IMR-90 (cell line): ENCODE measurements at regions not wholly inside any gene's neighbourhood (a gene's known extent, or its start where the extent isn't known, plus 50 kb on each side); places are given as distances from the start of the nearest gene placed in this dataset.

ENCODE experiments used
- ATAC-seq: fragments of 200-7000 bp; cut with Tn5 transposase; 2 replicates; pipeline ENCODE4 v1.9.1; 2020; ENCODE audit warnings: low read depth, mild to moderate bottlenecking, moderate library complexity
- BruUV-seq: library from RNA; stranded (reverse); fragments of 400-500 nt; replicated peaks from 2 replicates; lab custom pipeline; 2021; lab: Mats Ljungman, UMichigan
- CTCF ChIA-PET: fragments of 300-600 bp; formaldehyde crosslinking; extraction: SDS; loops from one replicate; lab custom pipeline; 2021; ENCODE audit warnings: antibody characterized with exemption; lab: Yijun Ruan, JAX
- POLR2A ChIA-PET: fragments of 300-600 bp; sonication (Branson Sonifier 250); formaldehyde crosslinking; loops from one replicate; lab custom pipeline; 2022; ENCODE audit warnings: antibody characterized with exemption; ENCODE audit not compliant: unreplicated experiment; lab: Charles Lee
- DNase-seq: peaks from one replicate; pipeline ENCODE4 v3.0.0; 2013
- H2AFZ ChIP-seq: replicated peaks from 2 replicates; pipeline ENCODE3; 2013; ENCODE audit warnings: low read length, mild to moderate bottlenecking; ENCODE audit not compliant: poor library complexity
- H2AK5ac ChIP-seq: 2 replicates; pipeline ENCODE4 v1.6.1; 2013; ENCODE audit warnings: low read depth, low read length, inconsistent platforms
- H2AK9ac ChIP-seq: replicated peaks from 2 replicates; pipeline ENCODE3; 2013; ENCODE audit warnings: mild to moderate bottlenecking, low read depth, low read length, moderate library complexity; ENCODE audit not compliant: poor library complexity
- H2BK120ac ChIP-seq: 2 replicates; pipeline ENCODE4 v1.6.1; 2013; ENCODE audit warnings: low read depth, low read length, inconsistent platforms
- H2BK15ac ChIP-seq: 3 replicates; pipeline ENCODE4 v1.6.1; 2013; ENCODE audit warnings: low read depth, low read length, inconsistent platforms
- H2BK20ac ChIP-seq: 2 replicates; pipeline ENCODE4 v1.6.1; 2013; ENCODE audit warnings: low read depth, mild to moderate bottlenecking, inconsistent platforms, low read length, moderate library complexity
- H2BK5ac ChIP-seq: 2 replicates; pipeline ENCODE4 v1.6.1; 2013; ENCODE audit warnings: mild to moderate bottlenecking, low read depth, low read length, inconsistent platforms; ENCODE audit not compliant: poor library complexity, severe bottlenecking
- H3K14ac ChIP-seq: replicated peaks from 2 replicates; pipeline ENCODE4 v1.6.1; 2013; ENCODE audit warnings: low read depth, low read length, inconsistent platforms
- H3K18ac ChIP-seq: 2 replicates; pipeline ENCODE4 v1.6.1; 2013; ENCODE audit warnings: low read depth, low read length, control low read depth
- H3K23ac ChIP-seq: 2 replicates; pipeline ENCODE4 v1.6.1; 2013; ENCODE audit warnings: low read depth, low read length, inconsistent platforms
- H3K27ac ChIP-seq: 2 replicates; pipeline ENCODE4 v1.5.1; 2013; ENCODE audit warnings: mild to moderate bottlenecking, control low read depth, low read length; ENCODE audit not compliant: insufficient read depth
- H3K27me3 ChIP-seq: 2 replicates; pipeline ENCODE4 v1.6.1; 2013; ENCODE audit warnings: low read length; ENCODE audit not compliant: control insufficient read depth, insufficient read depth
- H3K36me3 ChIP-seq: 2 replicates; pipeline ENCODE4 v1.6.1; 2013; ENCODE audit warnings: low read length, mixed read lengths; ENCODE audit not compliant: control insufficient read depth, insufficient read depth
- H3K4ac ChIP-seq: 2 replicates; pipeline ENCODE4 v1.6.1; 2013; ENCODE audit warnings: low read depth, low read length, inconsistent platforms
- H3K4me1 ChIP-seq: 2 replicates; pipeline ENCODE4 v1.6.1; 2013; ENCODE audit warnings: low read length, mixed read lengths; ENCODE audit not compliant: control insufficient read depth, insufficient read depth
- H3K4me2 ChIP-seq: 2 replicates; pipeline ENCODE4 v1.6.1; 2013; ENCODE audit warnings: low read depth, mild to moderate bottlenecking, control low read depth, low read length, moderate library complexity
- H3K4me3 ChIP-seq: 2 replicates; pipeline ENCODE4 v1.5.1; 2013; ENCODE audit warnings: low read depth, mild to moderate bottlenecking, control low read depth, low read length, moderate library complexity; ENCODE audit not compliant: insufficient read depth
- H3K56ac ChIP-seq: 2 replicates; pipeline ENCODE4 v1.6.1; 2013; ENCODE audit warnings: low read length, inconsistent platforms; ENCODE audit not compliant: insufficient read depth; ENCODE audit errors: extremely low read depth
- H3K79me1 ChIP-seq, 2 experiments: 2 replicates each; pipeline ENCODE4 v1.6.1; 2013; ENCODE audit warnings: low read length in 2 of 2, inconsistent platforms in 1 of 2, low read depth in 1 of 2
- H3K9ac ChIP-seq: 2 replicates; pipeline ENCODE4 v1.6.1; 2013; ENCODE audit warnings: low read depth, low read length, control low read depth
- H3K9me1 ChIP-seq: 2 replicates; pipeline ENCODE4 v1.6.1; 2013; ENCODE audit warnings: low read length, inconsistent platforms; ENCODE audit not compliant: insufficient read depth
- H3K9me3 ChIP-seq: 2 replicates; pipeline ENCODE4 v1.6.1; 2013; ENCODE audit warnings: low read length; ENCODE audit not compliant: control insufficient read depth, insufficient read depth
- H4K20me1 ChIP-seq: 2 replicates; pipeline ENCODE4 v1.6.1; 2013; ENCODE audit warnings: low read length, inconsistent platforms; ENCODE audit not compliant: insufficient read depth
- H4K5ac ChIP-seq: 2 replicates; pipeline ENCODE4 v1.6.1; 2013; ENCODE audit warnings: mild to moderate bottlenecking, low read depth, low read length, control low read depth
- H4K8ac ChIP-seq, 2 experiments: 2 replicates each; pipeline ENCODE4 v1.6.1; 2013; ENCODE audit warnings: low read depth in 2 of 2, low read length in 2 of 2, control low read depth in 1 of 2, inconsistent platforms in 1 of 2
- H4K91ac ChIP-seq: 2 replicates; pipeline ENCODE4 v1.6.1; 2013; ENCODE audit warnings: low read depth, low read length, inconsistent platforms; ENCODE audit not compliant: insufficient read depth
- BHLHE40 ChIP-seq: fragments of 150-350 bp; IDR thresholded peaks from 2 replicates; pipeline ENCODE4 v1.6.1; 2016; ENCODE audit warnings: mild to moderate bottlenecking, low read depth, low read length
- CEBPB ChIP-seq: IDR thresholded peaks from 2 replicates; pipeline ENCODE4 v1.6.1; 2012; ENCODE audit warnings: low read depth, low read length, improper control_type of control experiment
- CHD1 ChIP-seq: IDR thresholded peaks from 2 replicates; pipeline ENCODE4 v1.6.1; 2012; ENCODE audit warnings: low read depth, low read length, improper control_type of control experiment
- CTCF ChIP-seq: conservative IDR thresholded peaks from 2 replicates; pipeline ENCODE4 v1.5.1; 2012; ENCODE audit warnings: mild to moderate bottlenecking, low read depth, low read length, improper control_type of control experiment
- FOS ChIP-seq: fragments of 150-350 bp; IDR thresholded peaks from 2 replicates; pipeline ENCODE4 v1.6.1; 2016; ENCODE audit warnings: low read depth, low read length
- MAFK ChIP-seq: IDR thresholded peaks from 2 replicates; pipeline ENCODE4 v1.6.1; 2012; ENCODE audit warnings: low read depth, low read length, improper control_type of control experiment
- MAZ ChIP-seq: IDR thresholded peaks from 2 replicates; pipeline ENCODE4 v1.6.1; 2012; ENCODE audit warnings: low read depth, mild to moderate bottlenecking, low read length, improper control_type of control experiment, moderate library complexity, borderline replicate concordance
- MXI1 ChIP-seq: IDR thresholded peaks from 2 replicates; pipeline ENCODE4 v1.6.1; 2012; ENCODE audit warnings: low read depth, mild to moderate bottlenecking, low read length, moderate library complexity, borderline replicate concordance
- NFE2L2 ChIP-seq: fragments of 150-350 bp; IDR thresholded peaks from 2 replicates; pipeline ENCODE4 v1.6.1; 2016; ENCODE audit warnings: low read depth, mild to moderate bottlenecking, low read length
- POLR2A ChIP-seq: IDR thresholded peaks from 2 replicates; pipeline ENCODE4 v1.6.1; 2012; ENCODE audit warnings: mild to moderate bottlenecking, low read depth, low read length
- RCOR1 ChIP-seq: IDR thresholded peaks from 2 replicates; pipeline ENCODE4 v1.6.1; 2012; ENCODE audit warnings: mild to moderate bottlenecking, low read length, improper control_type of control experiment; ENCODE audit not compliant: insufficient replicate concordance
- SMC3 ChIP-seq: fragments of 150-350 bp; IDR thresholded peaks from 2 replicates; pipeline ENCODE4 v1.6.1; 2016; ENCODE audit warnings: low read depth, mild to moderate bottlenecking, antibody characterized with exemption, low read length, moderate library complexity
- WGBS, 2 experiments: methylation state at CpG; one replicate each; pipeline versions ENCODE4 v1.1.5 to v1.1.7; 2013; ENCODE audit warnings: missing lambda C conversion rate in 2 of 2; ENCODE audit not compliant: insufficient read length in 1 of 2; ENCODE audit errors: extremely low coverage in 2 of 2; 5-methylcytosine and 5-hydroxymethylcytosine counted together
- dilution Hi-C: fragments of 300-500 bp; cut with HindIII; formaldehyde crosslinking; loops from one replicate; pipeline ENCODE4 v1.14.3; 2018; ENCODE audit warnings: low sequenced_read_pairs; ENCODE audit not compliant: unreplicated experiment
- in situ Hi-C: fragments of 300-500 bp; cut with MboI; formaldehyde crosslinking; loops from 3 replicates; pipeline ENCODE4 v1.14.3; 2019; ENCODE audit warnings: low sequenced_read_pairs, inconsistent platforms, mixed read lengths
- intact Hi-C: fragments of 100-400 bp; cut with micrococcal nuclease; formaldehyde crosslinking; loops from 2 replicates; pipeline ENCODE4 v1.10.0; 2022

GRCh38 chr13:31476266-31476665 lies 263.1 kb upstream of the RXFP2 start:
- Histone ChIP-seq H2AFZ (no peak overlapping the region), H4K8ac (no peak overlapping the region), H4K20me1 (no peaks in the 10 kb centered on the region), H2BK15ac (no peak overlapping the region), H3K4me3 (no peak overlapping the region), H4K91ac (no peak overlapping the region), H3K79me1 (no peaks in the 10 kb centered on the region), H3K18ac (no peak overlapping the region), H3K4ac (no peak overlapping the region), H3K9ac (no peak overlapping the region), H2AK5ac (no peak overlapping the region), H3K14ac (no peak overlapping the region), H3K36me3 (no peaks in the 10 kb centered on the region), H3K56ac (no peak overlapping the region), H3K9me1 (no peaks in the 10 kb centered on the region), H4K5ac (no peak overlapping the region), H2AK9ac (no peak overlapping the region), H3K27ac (no peak overlapping the region), H3K4me2 (no peak overlapping the region), H3K4me1 (no peaks in the 10 kb centered on the region), H2BK120ac (no peak overlapping the region), H2BK5ac (no peak overlapping the region), H2BK20ac (no peak overlapping the region), H3K23ac (no peak overlapping the region), H3K27me3 (no peaks in the 10 kb centered on the region; the same call in 1 of the 2 replicates), H3K9me3 (no peaks in the 10 kb centered on the region)
- ChIA-PET POLR2A (interaction anchor here (0.6 kb wide), 1 partner anchor 16 kb away, joined by 3 read pairs; no protein-coding TSS in a partner anchor), CTCF (no interaction called here)
- dilution Hi-C loops = no loop called here
- intact Hi-C loops = no loop called here
- DNase-seq (peak; percentile 85), ATAC-seq (peak; percentile 65)
- TF ChIP-seq SMC3 (no peak), NFE2L2 (no peak), BHLHE40 (no peak), MAFK (no peak; the same call in 1 of the 2 replicates), CTCF (no peak), FOS (no peak), MXI1 (no peak), POLR2A (no peak), MAZ (no peak), RCOR1 (no peak), CHD1 (no peak), CEBPB (no peak)
- no TSS peak for BruUV-seq
- in situ Hi-C loops = no loop called here
- WGBS, 2 experiments = no CpG with 5 or more reads among the region's 6 CpGs
